Transverse colon (tissue), 4 donors: ENCODE measurements at regions not wholly inside any gene's neighbourhood (a gene's known extent, or its start where the extent isn't known, plus 50 kb on each side); places are given as distances from the start of the nearest gene placed in this dataset.

Experiments
- DNase-seq: peaks from one replicate; pipeline ENCODE4 v3.0.0-alpha.2; 2019
- H3K27ac ChIP-seq, 4 donors: fragments of 200-600 bp; sonication (generic); 2 replicates each; pipeline ENCODE4 v1.5.1; 2016 to 2018; ENCODE audit warnings: inconsistent platforms in 4 of 4
- H3K27me3 ChIP-seq: fragments of 200-600 bp; sonication (generic); 2 replicates; pipeline ENCODE4 v1.5.1; 2017; ENCODE audit warnings: inconsistent platforms
- H3K36me3 ChIP-seq, 4 donors: fragments of 200-600 bp; sonication (generic); 2 replicates each; pipeline ENCODE4 v1.5.1; 2017 to 2019; ENCODE audit warnings: inconsistent platforms in 4 of 4
- H3K4me1 ChIP-seq, 4 donors: fragments of 200-600 bp; sonication (generic); 2 replicates each; pipeline ENCODE4 v1.5.1; 2017 to 2020; ENCODE audit warnings: inconsistent platforms in 4 of 4
- H3K4me3 ChIP-seq, 4 donors: fragments of 200-600 bp; sonication (generic); 1 replicate in 1 of 4; 2 replicates in 3 of 4; pipeline versions ENCODE4 v1.5.1 to v1.6.1; 2017 to 2019; ENCODE audit warnings: inconsistent platforms in 4 of 4
- H3K9me3 ChIP-seq, 2 donors: fragments of 200-600 bp; sonication (generic); 2 replicates each; pipeline ENCODE4 v1.5.1; 2017 to 2019; ENCODE audit warnings: inconsistent platforms in 2 of 2
- EP300 ChIP-seq: sonication (generic); formaldehyde crosslinking; IDR thresholded peaks from one replicate; pipeline ENCODE4 v1.6.1; 2017; ENCODE audit warnings: antibody characterized with exemption, low read depth
- POLR2A ChIP-seq: fragments of 450-650 bp; IDR thresholded peaks from one replicate; pipeline ENCODE4 v1.6.1; 2016; ENCODE audit warnings: antibody characterized with exemption, mild to moderate bottlenecking, moderate library complexity
- POLR2AphosphoS5 ChIP-seq, 3 donors: sonication (generic); formaldehyde crosslinking; IDR thresholded peaks; one replicate each; pipeline ENCODE4 v1.6.1; 2016; ENCODE audit warnings: antibody characterized with exemption in 3 of 3
- WGBS, 2 donors: methylation state at CpG; one replicate each; pipeline ENCODE4 v1.1.5; 2018; ENCODE audit warnings: low coverage in 1 of 2; 5-methylcytosine and 5-hydroxymethylcytosine counted together
- in situ Hi-C, 4 donors: fragments of 200-750 bp; cut with MboI; loops; one replicate each; pipeline versions ENCODE4 v1.15.0 to v1.15.1; 2017; ENCODE audit warnings: low sequenced_read_pairs in 3 of 4, low pct_ligation_motif_present in 1 of 4, low pct_unique_long_range_greater_than_20kb in 1 of 4
- intact Hi-C: fragments of 100-400 bp; cut with DNase I; formaldehyde crosslinking; loops from one replicate; pipeline ENCODE4 v1.15.1; 2023; ENCODE audit warnings: low total_unique reads
- TF ChIP-seq, protein P1 (sequence below), 5 experiments: fragments of 200-600 bp in 3 of 5; fragments of 450-650 bp in 2 of 5; sonication (generic) in 3 of 5; IDR thresholded peaks; 1 replicate in 2 of 5; 2 replicates in 3 of 5; pipeline ENCODE4 v1.5.1; 2016 to 2017; ENCODE audit warnings: antibody characterized with exemption in 5 of 5, inconsistent platforms in 3 of 5, mild to moderate bottlenecking in 2 of 5, moderate library complexity in 1 of 5

DNA sequence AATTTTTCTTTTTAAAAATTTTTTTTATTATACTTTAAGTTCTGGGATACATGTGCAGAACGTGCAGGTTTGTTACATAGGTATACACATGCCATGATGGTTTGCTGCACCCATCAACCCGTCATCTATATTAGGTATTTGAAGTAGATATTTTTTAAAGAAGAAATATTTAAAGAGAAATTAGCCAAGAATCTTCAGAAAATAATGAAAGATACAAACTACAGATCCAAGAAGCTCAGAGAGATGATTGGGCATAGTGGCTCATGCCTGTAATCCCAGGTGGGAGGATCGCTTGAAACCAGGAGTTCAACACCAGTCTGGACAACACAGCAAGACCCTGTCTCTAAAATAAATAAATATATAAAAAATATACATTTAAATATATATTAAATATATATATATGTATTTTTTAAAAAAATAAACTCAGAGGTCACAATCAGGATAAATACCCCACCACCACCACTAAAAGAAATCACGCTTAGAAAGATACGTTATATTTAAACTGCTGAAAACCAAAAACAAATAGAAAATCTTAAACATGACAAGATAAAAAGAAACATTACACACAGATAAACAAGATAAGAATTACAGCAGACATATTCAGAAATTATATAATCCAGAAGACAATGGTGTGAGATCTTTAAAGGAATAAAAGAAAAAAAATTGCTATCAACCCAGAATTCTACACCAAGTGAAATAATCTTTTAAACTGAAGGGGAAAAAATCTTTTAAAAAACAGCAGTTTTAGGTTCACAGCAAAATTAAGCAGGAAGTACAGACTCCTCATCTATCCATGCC, 57.5 kb downstream of the CSF2 start:
- WGBS, 2 donors = 93 to 95% methylated on average over 5 of the region's 5 CpGs
- intact Hi-C loops = no loop called here

DNA sequence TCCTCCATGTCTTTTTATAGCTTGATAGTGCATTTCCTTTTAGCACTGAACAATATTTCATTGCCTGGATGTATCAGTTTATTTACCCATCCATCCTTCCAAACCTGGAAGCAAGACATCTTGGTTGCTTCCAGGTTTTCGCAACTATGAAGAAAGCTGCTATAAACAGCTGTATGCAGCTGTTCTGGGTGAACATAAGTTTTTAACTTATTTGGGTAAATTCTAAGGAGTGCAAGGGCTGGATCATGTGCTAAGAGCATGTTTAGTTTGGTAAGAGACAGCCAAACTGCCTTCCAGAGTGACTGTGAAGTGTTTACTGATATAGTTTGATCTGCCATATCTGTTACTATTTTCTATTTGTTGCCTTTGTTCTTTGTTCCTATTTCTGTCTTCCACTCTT, 58.5 kb downstream of the CSF2 start:
- no peak overlapping the region for H3K27ac ChIP-seq
- WGBS, 2 donors = 89 to 100% methylated on average over 1 of the region's 1 CpG
- intact Hi-C loops (no loop called here), in situ Hi-C loops (no loop called here)
- H3K4me3 ChIP-seq = no peak overlapping the region
- TF ChIP-seq, protein P1, sequence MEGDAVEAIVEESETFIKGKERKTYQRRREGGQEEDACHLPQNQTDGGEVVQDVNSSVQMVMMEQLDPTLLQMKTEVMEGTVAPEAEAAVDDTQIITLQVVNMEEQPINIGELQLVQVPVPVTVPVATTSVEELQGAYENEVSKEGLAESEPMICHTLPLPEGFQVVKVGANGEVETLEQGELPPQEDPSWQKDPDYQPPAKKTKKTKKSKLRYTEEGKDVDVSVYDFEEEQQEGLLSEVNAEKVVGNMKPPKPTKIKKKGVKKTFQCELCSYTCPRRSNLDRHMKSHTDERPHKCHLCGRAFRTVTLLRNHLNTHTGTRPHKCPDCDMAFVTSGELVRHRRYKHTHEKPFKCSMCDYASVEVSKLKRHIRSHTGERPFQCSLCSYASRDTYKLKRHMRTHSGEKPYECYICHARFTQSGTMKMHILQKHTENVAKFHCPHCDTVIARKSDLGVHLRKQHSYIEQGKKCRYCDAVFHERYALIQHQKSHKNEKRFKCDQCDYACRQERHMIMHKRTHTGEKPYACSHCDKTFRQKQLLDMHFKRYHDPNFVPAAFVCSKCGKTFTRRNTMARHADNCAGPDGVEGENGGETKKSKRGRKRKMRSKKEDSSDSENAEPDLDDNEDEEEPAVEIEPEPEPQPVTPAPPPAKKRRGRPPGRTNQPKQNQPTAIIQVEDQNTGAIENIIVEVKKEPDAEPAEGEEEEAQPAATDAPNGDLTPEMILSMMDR (IDR thresholded peaks at IDR 0.05) = no peak
- peak in 2 of 3 donors; percentile 8 to 45 for TF ChIP-seq POLR2AphosphoS5 (IDR thresholded peaks at IDR 0.05)
- H3K36me3 ChIP-seq = no peaks in the 10 kb centered on the region
- H3K27me3 ChIP-seq = no peaks in the 10 kb centered on the region
- H3K4me1 ChIP-seq = no peaks in the 10 kb centered on the region
- no peak for DNase-seq
- no peaks in the 10 kb centered on the region for H3K9me3 ChIP-seq

More for the DNA sequence above, 57.5 kb downstream of the CSF2 start:
- in situ Hi-C loops = no loop called here
- Histone ChIP-seq H3K9me3 (no peaks in the 10 kb centered on the region), H3K4me3 (no peak overlapping the region), H3K27ac (no peak overlapping the region), H3K27me3 (no peaks in the 10 kb centered on the region), H3K36me3 (no peaks in the 10 kb centered on the region), H3K4me1 (no peaks in the 10 kb centered on the region)
- DNase-seq = no peak
- TF ChIP-seq, protein P1 (IDR thresholded peaks at IDR 0.05) = no peak
- TF ChIP-seq EP300 = no peak

DNA sequence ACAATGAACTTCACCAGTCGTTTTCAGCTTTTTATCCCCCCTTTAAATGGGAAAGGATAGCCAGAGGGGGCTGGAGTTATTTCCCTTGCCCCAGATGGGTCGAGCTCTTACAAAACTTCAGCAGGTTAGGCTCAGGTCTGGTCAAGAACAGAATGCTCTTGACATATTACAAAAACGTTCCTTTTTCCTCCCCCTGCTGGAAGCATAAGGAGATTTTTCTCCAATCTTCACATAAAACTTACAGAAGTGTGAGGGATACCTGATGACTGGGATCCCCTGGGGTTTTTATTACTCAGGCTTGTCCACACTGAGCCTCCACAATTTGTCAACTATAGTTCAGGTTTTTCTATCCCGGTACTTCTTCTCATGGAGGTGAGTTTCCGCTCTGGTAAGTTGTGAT, 60.8 kb downstream of the CSF2 start:
- H3K27ac ChIP-seq = no peak overlapping the region
- H3K4me1 ChIP-seq = no peaks in the 10 kb centered on the region
- TF ChIP-seq POLR2AphosphoS5 (IDR thresholded peaks at IDR 0.05) = no peak
- TF ChIP-seq EP300 = no peak
- TF ChIP-seq POLR2A = no peak
- TF ChIP-seq, protein P1 (IDR thresholded peaks at IDR 0.05) = no peak
- no peaks in the 10 kb centered on the region for H3K9me3 ChIP-seq
- in situ Hi-C loops (no loop called here), intact Hi-C loops (no loop called here)
- no peaks in the 10 kb centered on the region for H3K36me3 ChIP-seq
- 58 to 67% methylated on average over 3 to 5 of the region's 5 CpGs for WGBS, 2 donors
- DNase-seq = no peak
- no peak overlapping the region for H3K4me3 ChIP-seq
- H3K27me3 ChIP-seq = no peaks in the 10 kb centered on the region

DNA sequence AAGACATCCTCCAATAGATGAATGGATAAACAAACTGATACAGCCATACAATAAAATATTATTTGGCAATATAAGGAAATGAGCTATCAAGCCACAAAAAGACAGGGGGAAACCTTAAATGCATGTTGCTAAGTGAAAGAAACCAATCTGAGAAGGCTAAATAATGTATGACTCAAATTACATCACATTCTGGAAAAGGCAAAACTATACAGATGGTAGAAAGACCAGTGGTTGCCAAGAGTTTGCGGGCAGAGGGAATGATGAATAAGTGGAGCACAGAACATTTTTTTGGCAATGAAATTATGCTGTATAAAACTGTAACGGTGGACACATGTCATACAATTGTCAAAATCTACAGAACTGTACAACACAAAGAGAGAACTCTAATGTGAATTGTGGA, 63.3 kb downstream of the CSF2 start:
- Histone ChIP-seq H3K36me3 (no peaks in the 10 kb centered on the region), H3K9me3 (peaks cover 0 to 6% of the 10 kb centered on the region in 2 donors), H3K4me1 (no peaks in the 10 kb centered on the region), H3K27ac (no peak overlapping the region), H3K4me3 (no peak overlapping the region), H3K27me3 (no peaks in the 10 kb centered on the region)
- 53 to 72% methylated on average over 2 of the region's 2 CpGs for WGBS, 2 donors
- DNase-seq = no peak
- intact Hi-C loops (no loop called here), in situ Hi-C loops (no loop called here)
- TF ChIP-seq POLR2A = no peak
- TF ChIP-seq EP300 = no peak
- TF ChIP-seq POLR2AphosphoS5 (IDR thresholded peaks at IDR 0.05) = no peak
- TF ChIP-seq, protein P1 (IDR thresholded peaks at IDR 0.05) = no peak
